Testis (tissue), 2 donors: ENCODE measurements at regions not wholly inside any gene's neighbourhood (a gene's known extent, or its start where the extent isn't known, plus 50 kb on each side); places are given as distances from the start of the nearest gene placed in this dataset.

ENCODE experiments used
- POLR2A ChIP-seq: fragments of 450-650 bp; IDR thresholded peaks from one replicate; pipeline ENCODE4 v1.6.1; 2017; ENCODE audit warnings: antibody characterized with exemption, mild to moderate bottlenecking, moderate library complexity
- TF ChIP-seq, protein P1 (sequence below), 3 experiments: fragments of 450-650 bp in 2 of 3; fragments of 200-600 bp in 1 of 3; sonication (generic) in 1 of 3; IDR thresholded peaks; one replicate each; pipeline ENCODE4 v1.5.1; 2016 to 2019; ENCODE audit warnings: antibody characterized with exemption in 3 of 3, mild to moderate bottlenecking in 2 of 3, moderate library complexity in 1 of 3

DNA sequence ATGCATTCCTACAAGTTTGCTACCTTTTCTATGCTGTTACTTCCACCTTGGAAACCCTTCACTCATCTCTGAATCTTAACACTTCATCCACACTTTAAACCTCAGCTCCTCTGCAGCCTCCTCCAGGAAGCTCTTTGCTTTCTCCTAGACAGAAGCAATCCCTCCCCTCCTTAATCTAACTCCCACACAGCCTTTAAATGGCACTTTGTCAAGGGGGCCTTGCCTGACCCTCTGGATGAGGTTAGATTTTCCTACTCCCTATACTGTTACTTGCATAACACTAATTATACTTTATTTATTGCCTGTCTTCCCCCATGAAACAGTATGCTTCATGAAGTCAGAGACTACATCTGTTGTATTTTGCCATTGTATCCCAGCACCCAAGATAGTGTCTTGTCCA lies 394.6 kb downstream of the MED13L start:
- TF ChIP-seq, protein P1, sequence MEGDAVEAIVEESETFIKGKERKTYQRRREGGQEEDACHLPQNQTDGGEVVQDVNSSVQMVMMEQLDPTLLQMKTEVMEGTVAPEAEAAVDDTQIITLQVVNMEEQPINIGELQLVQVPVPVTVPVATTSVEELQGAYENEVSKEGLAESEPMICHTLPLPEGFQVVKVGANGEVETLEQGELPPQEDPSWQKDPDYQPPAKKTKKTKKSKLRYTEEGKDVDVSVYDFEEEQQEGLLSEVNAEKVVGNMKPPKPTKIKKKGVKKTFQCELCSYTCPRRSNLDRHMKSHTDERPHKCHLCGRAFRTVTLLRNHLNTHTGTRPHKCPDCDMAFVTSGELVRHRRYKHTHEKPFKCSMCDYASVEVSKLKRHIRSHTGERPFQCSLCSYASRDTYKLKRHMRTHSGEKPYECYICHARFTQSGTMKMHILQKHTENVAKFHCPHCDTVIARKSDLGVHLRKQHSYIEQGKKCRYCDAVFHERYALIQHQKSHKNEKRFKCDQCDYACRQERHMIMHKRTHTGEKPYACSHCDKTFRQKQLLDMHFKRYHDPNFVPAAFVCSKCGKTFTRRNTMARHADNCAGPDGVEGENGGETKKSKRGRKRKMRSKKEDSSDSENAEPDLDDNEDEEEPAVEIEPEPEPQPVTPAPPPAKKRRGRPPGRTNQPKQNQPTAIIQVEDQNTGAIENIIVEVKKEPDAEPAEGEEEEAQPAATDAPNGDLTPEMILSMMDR (IDR thresholded peaks at IDR 0.05): no peak
- no peak for TF ChIP-seq POLR2A
